ENCODE measurements at regions not wholly inside any gene's neighbourhood (a gene's known extent, or its start where the extent isn't known, plus 50 kb on each side); places are given as distances from the start of the nearest gene placed in this dataset.

DNA sequence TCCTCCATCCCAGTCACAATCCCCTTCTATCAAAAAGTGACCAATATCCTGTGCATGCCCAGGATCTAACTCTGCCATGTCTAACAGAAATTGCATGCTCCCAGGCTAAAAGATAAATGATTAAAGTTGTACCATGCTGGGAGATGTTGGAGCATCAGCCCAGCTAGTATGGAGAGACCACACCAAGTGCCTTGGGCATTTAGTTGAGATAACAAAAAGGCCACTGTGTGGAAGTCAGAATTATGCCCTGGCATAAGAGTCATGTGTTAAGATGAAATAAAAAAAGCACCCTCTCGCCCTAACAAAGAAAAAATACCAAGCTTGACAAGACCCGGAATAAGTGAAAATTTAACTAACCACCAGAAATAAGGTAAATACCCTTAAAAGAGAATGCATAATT lies 155.9 kb upstream of the CENPE start:
- TF ChIP-seq EP300 (IDR thresholded peaks at IDR 0.05; ENCODE audit: borderline replicate concordance) (no peak), RAD21 (IDR thresholded peaks at IDR 0.05; ENCODE audit: low read depth) (no peak), TEAD4 (IDR thresholded peaks at IDR 0.05) (no peak), YY1 (IDR thresholded peaks at IDR 0.05; ENCODE audit: low read depth) (no peak), CREB1 (IDR thresholded peaks at IDR 0.05; ENCODE audit: low read depth) (no peak), FOXM1 (IDR thresholded peaks at IDR 0.05; ENCODE audit: borderline replicate concordance, low read depth) (no peak), ZBTB7A (IDR thresholded peaks at IDR 0.05; ENCODE audit: low read depth) (no peak), CEBPB (IDR thresholded peaks at IDR 0.05) (no peak)
- TF ChIP-seq, protein P1, sequence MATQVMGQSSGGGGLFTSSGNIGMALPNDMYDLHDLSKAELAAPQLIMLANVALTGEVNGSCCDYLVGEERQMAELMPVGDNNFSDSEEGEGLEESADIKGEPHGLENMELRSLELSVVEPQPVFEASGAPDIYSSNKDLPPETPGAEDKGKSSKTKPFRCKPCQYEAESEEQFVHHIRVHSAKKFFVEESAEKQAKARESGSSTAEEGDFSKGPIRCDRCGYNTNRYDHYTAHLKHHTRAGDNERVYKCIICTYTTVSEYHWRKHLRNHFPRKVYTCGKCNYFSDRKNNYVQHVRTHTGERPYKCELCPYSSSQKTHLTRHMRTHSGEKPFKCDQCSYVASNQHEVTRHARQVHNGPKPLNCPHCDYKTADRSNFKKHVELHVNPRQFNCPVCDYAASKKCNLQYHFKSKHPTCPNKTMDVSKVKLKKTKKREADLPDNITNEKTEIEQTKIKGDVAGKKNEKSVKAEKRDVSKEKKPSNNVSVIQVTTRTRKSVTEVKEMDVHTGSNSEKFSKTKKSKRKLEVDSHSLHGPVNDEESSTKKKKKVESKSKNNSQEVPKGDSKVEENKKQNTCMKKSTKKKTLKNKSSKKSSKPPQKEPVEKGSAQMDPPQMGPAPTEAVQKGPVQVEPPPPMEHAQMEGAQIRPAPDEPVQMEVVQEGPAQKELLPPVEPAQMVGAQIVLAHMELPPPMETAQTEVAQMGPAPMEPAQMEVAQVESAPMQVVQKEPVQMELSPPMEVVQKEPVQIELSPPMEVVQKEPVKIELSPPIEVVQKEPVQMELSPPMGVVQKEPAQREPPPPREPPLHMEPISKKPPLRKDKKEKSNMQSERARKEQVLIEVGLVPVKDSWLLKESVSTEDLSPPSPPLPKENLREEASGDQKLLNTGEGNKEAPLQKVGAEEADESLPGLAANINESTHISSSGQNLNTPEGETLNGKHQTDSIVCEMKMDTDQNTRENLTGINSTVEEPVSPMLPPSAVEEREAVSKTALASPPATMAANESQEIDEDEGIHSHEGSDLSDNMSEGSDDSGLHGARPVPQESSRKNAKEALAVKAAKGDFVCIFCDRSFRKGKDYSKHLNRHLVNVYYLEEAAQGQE (IDR thresholded peaks at IDR 0.05; ENCODE audit: low read depth) = no peak
- TF ChIP-seq, protein P2, sequence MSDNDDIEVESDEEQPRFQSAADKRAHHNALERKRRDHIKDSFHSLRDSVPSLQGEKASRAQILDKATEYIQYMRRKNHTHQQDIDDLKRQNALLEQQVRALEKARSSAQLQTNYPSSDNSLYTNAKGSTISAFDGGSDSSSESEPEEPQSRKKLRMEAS (IDR thresholded peaks at IDR 0.05) = no peak
- TF ChIP-seq, protein P3, sequence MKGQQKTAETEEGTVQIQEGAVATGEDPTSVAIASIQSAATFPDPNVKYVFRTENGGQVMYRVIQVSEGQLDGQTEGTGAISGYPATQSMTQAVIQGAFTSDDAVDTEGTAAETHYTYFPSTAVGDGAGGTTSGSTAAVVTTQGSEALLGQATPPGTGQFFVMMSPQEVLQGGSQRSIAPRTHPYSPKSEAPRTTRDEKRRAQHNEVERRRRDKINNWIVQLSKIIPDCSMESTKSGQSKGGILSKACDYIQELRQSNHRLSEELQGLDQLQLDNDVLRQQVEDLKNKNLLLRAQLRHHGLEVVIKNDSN (IDR thresholded peaks at IDR 0.05) = no peak

Measured in Ishikawa (cell line).